GM19468 (cell line): ENCODE measurements at regions not wholly inside any gene's neighbourhood (a gene's known extent, or its start where the extent isn't known, plus 50 kb on each side); places are given as distances from the start of the nearest gene placed in this dataset.

Experiments
- ATAC-seq: cut with Tn5 transposase; IDR thresholded peaks from one replicate; pipeline ENCODE4 v1.9.1; 2021; ENCODE audit warnings: mild to moderate bottlenecking, moderate library complexity, moderate number of reproducible peaks; ENCODE audit not compliant: unreplicated experiment; ENCODE audit errors: extremely low read depth

DNA sequence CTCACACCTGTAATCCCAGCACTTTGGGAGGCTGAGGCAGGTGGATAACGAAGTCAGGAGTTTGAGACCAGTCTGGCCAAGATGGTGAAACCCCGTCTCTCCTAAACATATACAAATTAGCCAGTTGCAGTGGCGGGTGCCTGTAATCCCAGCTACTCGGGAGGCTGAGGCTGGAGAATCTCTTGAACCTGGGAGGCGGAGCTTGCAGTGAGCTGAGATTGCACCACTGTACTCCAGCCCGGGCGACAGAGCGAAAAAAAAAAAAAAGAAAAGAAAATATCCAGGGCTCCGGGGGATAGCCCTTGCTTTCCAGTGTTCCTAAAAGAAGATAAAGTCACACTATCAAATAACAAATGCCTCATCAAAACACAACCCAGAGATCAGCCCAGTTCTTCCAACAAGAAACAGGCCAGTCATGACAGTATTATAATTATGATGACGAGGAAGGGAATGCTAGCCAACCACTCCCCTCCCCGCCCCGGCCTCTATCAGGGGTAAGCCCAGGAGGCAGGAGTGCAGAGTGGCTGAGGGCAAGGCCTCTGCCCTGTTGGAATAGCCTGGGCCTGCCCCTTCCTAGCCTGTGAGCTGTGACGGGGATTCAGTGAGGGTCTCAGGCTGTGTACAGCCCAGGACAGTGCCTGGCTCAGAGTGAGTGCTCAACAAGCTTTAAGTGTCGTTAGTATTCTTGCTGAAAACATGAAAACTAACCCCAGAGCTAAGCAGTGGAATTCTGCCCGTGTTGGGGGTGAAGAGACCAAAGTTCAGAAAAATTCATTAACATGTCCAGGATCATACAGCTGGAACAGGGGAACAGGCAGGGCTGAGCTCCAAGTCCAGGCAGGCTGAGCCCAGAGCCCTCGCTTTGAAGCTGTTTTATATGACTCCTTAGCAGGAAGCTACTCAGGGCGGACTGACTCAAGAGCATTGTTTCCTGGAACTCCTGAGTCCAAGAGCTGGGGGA lies 54.3 kb downstream of the FAM241B start:
- ATAC-seq = no peak

DNA sequence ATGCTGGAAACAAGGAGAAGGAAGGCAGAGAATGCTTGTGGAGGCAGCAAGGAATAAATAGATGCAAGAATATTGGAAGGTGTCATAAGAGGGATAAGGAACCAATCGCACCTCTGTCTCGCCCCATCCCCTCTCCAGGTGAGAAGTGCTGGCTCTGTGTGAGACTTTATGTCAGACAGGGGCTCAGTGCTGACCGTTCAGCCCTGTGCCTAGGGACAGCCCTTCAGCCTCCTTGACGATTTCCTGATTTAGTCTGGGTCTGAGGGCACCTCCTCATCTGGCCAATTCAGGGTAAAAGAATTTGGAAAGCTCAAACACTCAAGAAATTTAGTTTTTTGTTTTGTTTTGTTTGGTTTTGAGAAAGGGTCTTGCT lies 54.9 kb downstream of the FAM241B start:
- no peak for ATAC-seq

DNA sequence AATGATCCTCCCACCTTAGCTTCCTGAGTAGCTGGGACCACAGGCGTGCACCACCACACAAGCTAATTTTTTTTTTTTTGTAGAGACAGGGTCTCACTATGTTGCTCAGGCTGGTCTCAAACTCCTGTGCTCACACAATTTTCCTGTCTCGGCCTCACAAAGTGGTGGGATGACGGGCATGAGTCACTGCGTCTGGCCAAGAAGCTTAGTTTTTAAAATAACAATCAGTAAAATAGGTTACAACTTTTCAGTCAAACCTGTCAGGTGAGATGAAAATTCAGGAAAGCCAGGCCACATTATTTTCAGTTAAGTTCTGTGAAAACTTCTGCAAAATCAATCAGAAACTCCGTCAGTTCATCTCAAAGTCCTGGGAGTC lies 55.4 kb downstream of the FAM241B start:
- no peak for ATAC-seq

DNA sequence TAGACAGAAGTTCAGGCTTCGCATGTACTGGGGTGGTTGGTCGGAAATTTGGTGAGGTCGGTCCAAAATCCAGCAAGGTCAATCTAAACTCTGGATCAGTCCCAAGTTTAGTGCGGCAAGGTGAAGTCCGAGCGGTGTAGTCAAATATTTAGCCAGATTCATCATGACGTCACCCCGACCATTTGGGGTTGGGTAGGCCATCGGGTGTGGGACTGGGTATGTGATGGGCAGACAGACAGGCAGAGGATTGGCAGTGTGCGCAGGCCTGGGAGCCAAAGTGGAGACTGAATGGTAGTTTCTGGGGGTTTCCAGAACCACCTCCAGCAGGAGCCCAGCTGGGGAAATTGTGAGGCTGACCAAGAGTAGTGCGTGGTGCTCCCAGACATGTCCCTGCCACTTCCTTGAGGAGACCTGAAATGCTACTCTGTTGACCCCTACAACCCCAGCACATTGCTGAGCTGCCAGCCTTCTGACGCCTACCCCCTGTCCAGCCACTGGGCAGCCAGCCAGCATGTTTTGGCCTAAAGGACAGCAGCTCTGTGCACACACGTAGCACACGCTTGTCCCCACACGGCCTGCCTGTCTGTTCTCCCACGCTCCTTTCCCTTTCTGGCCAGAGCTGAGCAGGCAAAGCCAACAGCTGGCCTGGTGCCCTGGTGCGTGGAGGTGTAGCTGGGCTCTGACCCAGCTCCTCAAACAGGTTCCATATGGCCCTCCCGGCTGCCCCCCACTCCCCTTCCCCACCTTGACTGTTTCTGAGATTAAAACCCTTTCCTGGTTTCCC lies 55.9 kb downstream of the FAM241B start:
- no peak for ATAC-seq

DNA sequence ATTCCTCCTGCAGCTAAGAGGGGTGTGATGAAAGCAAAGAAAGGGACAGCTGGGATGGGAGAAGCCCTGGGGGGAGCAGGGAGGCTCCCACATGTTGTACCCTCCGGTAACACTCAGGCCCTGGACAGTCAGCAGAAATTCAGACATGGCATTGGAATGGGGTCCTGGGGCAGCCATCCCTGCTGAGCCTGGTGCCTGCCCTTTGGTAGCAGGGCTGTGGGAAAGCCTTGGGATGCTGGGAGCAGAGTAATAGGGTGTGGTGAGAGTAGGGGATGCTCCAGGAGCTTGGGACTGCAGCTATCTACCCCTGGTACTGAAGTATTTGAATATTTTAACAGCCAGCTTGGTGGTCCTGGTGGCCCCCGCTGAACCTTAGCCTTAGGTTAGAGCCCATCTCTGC lies 56.8 kb downstream of the FAM241B start:
- no peak for ATAC-seq

DNA sequence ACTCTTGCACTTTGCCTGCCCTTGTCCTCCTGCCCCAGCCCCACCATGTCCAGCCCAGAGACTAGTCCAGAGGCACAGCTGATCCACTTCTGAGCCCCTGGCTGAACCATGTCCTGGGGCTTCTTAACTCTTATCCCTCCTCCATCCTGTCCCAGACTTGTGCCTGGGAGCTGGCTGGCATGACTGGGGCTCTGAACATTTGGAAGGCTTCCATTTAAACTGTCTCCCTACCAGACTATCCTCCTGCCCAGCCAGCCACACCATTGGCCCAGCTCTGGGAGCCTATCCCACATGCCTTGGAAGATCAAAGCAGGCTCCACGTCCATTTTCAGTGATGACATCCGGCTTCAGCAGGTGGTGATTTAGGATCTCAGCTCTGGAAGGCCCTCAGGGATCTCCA lies 57.4 kb downstream of the FAM241B start:
- no peak for ATAC-seq

DNA sequence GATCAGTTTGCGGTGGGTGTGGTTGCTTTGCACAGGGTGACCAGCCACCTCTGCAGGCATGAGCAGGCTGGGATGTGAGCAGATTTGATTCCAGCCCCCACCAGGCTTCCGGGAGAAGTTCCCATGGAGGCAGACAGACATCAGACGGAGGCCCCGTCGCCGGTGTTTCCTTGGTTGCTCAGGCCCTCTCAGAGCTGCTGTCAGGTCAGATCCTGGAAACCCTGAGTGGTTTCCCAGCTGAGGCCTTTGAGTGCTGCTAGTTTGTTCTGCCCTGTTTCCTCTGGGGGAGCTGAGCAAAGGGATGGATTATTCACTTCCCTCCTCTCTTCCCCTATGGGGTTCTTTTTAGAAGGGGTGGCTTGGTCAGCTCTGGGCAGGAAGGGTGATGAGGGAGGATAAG lies 62.2 kb downstream of the FAM241B start:
- ATAC-seq = no peak

DNA sequence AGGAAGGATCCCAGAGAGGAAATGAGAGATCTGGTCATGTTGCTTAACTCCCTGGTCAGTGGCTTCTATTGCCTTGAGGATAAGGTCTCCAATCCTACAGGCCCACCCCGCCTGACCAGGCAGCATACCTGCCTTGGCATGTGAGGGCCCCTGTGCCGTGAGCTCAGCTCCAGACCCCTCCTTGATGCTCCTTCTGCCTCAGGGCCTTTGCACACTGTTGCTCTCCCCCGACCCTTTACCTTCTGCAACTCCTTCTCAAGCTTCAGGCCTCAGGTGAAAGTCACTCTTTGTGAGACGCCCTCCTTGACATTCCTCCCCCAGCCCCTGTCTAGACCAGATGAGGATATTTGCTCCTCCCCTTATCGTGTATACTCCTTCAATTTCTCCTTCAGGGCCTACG lies 62.8 kb downstream of the FAM241B start:
- no peak for ATAC-seq

DNA sequence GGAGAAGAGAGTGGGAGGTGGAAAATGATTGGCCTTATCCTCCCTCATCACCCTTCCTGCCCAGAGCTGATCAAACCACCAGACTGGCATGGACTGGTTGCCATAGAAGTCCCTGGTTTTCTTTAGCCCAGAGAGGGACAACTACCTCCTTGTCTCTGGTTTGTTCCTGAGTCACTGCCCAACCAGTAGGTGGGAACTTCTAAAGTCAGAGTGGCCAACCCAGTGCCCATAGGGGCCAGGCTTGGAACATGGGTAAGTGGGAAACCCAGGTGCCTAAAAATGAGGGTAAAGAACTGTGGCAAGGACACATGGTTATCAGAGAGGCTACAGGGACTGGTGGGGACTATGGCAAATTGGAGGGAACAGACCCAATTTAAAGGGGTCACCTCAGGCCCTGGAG lies 63.8 kb downstream of the FAM241B start:
- no peak for ATAC-seq

DNA sequence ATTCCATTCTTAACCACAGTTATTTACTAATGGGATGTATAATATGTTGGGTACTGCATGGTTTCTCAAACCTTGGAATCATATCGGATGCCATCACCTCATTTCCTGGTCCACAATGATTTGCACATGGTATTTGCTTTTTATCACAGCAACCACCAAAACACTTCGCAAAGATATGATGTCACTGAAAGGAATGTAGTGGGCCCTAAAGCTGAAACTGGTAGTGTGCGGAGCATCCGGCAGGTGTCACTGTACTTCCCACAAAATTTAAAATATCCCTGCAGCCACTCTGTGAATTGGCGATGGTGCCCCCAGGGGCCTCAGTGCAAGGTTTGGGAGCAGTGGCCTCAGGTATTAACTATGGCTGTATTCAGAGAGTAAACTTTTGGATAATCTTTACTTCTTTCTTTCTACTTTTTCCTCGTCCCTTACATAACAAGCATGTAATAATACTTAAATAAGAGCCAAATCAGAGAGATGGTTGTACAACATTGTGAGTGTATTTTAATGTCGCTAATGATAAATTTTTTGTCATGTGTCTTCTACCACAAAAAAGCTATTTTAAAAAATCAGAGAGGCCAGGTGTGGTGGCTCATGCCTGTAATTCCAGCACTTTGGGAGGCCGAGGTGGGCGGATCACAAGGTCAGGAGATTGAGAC lies 66.2 kb downstream of the FAM241B start:
- ATAC-seq = no peak

DNA sequence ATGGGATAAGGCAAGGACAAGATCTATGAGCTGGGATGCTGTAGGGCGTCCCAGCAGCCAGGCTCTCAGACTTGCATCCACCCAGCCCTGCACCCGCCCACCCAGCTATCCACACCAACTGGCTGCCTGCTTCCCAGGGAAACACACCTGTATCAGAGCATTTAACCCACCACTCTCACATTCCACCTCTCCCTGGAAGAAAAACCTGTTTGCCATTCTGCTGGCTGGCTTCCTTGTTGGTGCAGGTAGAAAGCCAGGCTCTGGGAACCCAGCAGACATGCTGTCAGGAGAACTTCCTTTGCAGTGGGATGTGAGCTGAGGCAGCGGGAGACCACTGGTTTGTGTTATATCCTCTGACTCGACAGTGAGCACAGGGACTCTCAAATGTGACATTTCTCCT lies 67.0 kb downstream of the FAM241B start:
- no peak for ATAC-seq

DNA sequence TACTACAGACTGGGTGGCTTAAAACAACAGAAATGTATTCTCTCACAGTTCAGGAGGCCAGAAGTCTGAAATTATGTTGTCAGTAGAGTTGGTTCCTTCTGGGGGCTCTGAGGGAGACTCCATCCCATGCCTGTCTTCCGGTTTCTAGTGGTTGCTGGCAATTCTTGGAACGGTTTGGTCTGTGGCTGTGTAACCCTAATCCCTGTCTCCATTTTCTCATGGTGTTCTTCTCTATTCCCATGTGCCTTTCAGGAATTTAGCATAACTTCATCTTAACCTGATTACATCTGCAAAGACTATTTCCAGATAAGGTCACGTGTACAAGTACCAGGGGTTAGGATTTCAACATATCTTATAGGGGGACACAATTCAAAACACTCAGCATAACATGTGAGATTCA lies 73.2 kb downstream of the FAM241B start:
- no peak for ATAC-seq

DNA sequence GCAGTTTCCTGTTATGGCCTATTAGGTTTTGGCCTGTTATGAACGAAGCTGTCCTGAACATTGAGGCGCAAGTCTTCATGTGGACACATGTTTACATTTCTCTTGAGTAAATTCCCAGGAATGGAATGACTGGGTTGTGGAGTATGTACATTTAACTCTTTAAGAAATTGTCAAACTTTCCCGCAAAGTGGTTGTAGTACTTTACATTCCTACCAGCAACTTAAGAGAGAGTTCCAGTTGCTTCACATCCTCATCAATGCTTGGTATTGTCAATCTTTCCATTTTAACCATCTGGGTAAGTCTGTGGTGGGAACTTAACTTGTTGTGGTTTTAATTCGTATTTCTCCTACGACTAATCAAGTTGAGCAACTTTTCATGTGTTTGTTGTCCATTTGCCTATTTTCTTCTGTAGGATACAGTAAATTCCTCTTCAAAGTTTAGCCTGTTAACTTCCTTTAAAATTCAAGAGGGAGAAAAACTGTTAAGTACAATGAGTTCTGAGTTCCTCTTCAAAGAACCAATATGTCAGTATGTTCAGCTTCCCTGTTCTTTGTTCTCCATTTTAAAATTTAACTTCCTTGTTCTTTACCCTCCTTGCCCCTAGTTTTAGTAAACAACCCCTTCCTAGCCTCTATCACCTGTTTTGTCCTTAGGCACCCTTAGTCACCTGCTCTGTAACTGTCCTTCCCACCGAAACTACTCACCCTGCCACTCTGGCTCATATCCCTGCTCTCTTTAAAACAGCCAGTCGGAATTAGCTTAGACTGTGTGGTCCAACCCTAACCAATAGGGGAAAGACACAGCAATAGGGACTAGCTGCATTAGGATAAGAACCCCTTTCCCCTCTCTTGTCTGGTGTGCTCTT lies 74.0 kb downstream of the FAM241B start:
- ATAC-seq = no peak

DNA sequence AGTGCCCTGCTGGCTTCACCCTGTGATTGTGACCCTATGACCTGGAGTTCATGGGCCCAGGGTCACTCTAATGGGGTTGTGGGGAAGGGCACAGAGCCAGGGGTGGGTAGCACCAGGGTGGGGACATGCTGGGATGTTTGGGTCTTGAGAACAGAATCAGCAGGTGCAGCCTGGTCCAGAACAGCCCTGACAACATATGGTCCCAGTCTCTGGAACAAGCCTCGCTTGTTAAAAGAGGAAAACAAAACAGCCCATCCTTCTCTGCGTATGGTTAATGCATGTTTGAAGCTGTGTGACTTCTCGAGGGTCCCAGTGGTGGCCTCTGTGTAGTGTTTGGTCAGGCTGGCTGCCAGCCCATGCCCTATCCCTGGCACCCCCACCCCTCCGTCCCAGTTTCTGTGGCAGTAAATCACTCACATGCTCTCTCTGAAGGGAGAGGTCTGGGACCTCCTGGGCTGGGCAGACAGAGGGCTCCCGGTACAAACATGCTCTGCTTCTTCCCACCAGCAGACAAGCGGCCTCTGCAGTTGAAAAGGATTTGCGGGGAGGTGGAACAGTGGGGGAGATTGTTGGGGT lies 79.4 kb downstream of the FAM241B start:
- ATAC-seq = no peak

DNA sequence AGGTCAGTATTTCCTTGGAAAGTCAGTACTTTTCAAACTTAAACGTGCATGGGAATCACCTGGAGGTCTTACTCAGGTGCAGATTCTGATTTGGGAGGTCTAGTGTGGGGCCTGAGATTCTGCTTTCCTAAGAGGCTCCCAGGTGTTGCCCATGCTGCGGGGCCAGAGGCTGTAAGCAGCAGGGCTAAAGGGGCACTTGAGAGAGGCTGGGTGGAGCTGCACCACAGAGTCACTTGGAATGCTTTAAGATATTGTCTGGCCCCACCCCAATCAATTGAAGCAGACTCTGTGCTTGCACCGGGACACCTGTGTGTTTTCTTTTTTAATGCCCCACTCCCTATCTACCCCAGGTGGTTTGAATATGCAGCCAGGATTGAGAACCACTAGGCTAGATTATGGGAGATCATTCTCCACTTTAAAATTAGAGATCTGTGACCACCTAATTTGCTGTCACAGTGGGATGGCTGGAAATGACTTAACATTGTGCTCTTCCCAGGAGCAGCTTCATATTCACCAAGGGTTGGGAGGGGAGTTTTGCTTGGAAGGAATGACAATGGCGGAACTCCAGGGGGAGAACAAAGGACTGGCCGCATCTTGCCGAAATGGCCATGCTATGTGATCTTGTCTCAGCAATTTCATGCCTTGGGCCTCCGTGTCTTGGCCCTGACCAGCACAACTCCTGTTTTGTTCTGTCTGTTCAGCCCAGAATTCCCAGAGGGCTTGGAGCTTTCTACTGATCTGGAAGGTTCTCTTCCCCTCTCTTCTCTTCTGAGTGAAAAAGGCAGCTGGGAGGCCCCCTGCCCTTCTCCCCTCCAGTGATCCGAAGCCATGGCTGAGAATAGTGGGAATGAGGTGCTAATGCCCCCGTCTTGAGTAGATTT lies 80.2 kb downstream of the FAM241B start:
- no peak for ATAC-seq

DNA sequence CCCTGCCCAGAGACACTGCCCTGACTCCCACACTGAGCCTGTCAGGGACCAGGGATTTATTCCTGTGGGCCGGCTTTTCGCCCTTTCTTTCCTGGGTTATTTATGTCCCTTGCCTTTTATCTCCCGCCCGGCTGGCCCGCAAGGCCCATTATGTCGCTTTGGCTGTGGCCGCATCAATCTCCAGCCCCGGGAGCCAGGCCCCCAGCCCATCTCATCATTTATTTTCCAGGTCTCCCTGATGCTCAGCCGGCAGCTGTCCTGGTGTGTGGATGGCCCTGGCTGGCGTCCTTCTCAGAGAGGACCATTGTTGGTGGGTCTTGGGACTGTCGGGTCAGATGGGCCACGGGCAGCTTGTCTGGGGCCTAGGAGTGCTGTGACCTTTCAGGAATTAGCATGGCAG lies 82.3 kb downstream of the FAM241B start:
- no peak for ATAC-seq

DNA sequence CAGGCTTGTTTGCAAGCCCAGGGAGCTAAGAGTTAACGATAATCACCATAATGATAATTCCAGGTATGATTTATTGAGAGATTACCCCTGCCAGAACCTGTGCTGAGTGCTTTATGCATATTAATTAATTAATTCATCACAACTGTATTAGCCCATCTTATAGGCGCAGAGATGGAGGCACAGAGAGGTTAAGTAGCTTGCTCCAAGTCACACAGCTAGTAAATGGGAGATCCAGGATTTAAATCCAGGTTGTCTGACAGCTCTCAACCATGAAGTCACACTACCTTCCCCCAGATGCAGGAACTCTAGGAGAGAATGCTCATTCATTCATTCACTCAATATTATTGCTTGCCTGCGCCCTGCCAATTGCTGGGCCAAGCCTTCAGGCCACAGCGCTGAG lies 84.5 kb downstream of the FAM241B start:
- no peak for ATAC-seq

DNA sequence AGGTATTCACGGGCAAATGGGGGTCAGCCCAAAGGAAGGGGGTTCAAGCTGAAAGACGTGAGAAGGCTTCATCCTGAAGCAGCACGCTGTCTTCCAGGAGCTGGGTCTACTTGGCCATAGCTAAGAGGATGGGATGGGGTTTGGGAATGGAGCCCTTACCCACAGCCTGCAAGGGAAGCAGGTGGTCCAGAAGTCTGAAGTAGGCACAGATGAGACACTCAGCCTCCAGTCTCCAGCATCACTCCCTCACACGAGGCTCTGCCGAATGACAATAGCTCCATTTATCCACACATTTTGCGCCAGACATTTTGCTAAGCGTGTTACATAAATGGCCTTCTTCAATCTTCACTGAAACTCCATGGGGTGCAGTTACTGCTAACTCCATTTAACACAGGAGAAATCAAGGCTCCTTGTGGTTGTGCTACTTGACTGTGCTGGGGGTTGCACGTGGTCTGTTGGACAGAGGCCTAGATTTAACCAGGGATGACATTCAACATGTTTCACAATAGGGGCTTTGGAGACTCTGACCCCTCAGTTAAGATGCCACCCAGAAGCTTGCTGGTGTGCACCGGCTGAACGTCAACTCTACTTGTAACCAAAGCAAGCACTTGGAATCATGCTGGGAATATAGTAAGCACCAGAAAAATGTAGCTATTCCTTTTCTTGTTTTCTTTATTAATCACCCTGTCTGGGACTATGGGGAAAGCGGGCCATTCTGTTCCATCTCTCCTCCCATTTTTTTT lies 85.3 kb downstream of the FAM241B start:
- no peak for ATAC-seq
